HG03103 (cell line): ENCODE measurements at regions not wholly inside any gene's neighbourhood (a gene's known extent, or its start where the extent isn't known, plus 50 kb on each side); places are given as distances from the start of the nearest gene placed in this dataset.

Experiments
- ATAC-seq: cut with Tn5 transposase; IDR thresholded peaks from one replicate; pipeline ENCODE4 v1.9.1; 2021; ENCODE audit warnings: low read depth; ENCODE audit not compliant: unreplicated experiment

GRCh38 chr2:133908171-133908570 lies 339.9 kb upstream of the NCKAP5 start:
- ATAC-seq = no peak

- no peak for ATAC-seq
Measured at GRCh38 chr2:133918141-133918540, 335.7 kb upstream of the MGAT5 start.

- no peak for ATAC-seq
Measured at GRCh38 chr2:133919285-133919684, 334.6 kb upstream of the MGAT5 start.

GRCh38 chr2:133927894-133928293 lies 326.0 kb upstream of the MGAT5 start:
- no peak for ATAC-seq

GRCh38 chr2:133936096-133936495 lies 317.8 kb upstream of the MGAT5 start:
- ATAC-seq = no peak

GRCh38 chr2:133936601-133937000 lies 317.3 kb upstream of the MGAT5 start:
- ATAC-seq = no peak

GRCh38 chr2:133937669-133938068 lies 316.2 kb upstream of the MGAT5 start:
- ATAC-seq = no peak

- no peak for ATAC-seq
Measured at GRCh38 chr2:133940134-133940533, 313.7 kb upstream of the MGAT5 start.

GRCh38 chr2:133941666-133942065 lies 312.2 kb upstream of the MGAT5 start:
- ATAC-seq = no peak

GRCh38 chr2:133942398-133942797 lies 311.5 kb upstream of the MGAT5 start:
- ATAC-seq = no peak

- ATAC-seq = no peak
Measured at GRCh38 chr2:133943108-133943507, 310.8 kb upstream of the MGAT5 start.

- ATAC-seq = no peak
Measured at GRCh38 chr2:133945089-133945488, 308.8 kb upstream of the MGAT5 start.

- ATAC-seq = no peak
Measured at GRCh38 chr2:133947057-133947456, 306.8 kb upstream of the MGAT5 start.

GRCh38 chr2:133948610-133949290 lies 305.1 kb upstream of the MGAT5 start:
- ATAC-seq = no peak

- ATAC-seq = no peak
Measured at GRCh38 chr2:133949595-133949994, 304.3 kb upstream of the MGAT5 start.

- no peak for ATAC-seq
Measured at GRCh38 chr2:133951209-133951608, 302.7 kb upstream of the MGAT5 start.

- peak; percentile 44 for ATAC-seq
Measured at GRCh38 chr2:133952420-133952819, 301.5 kb upstream of the MGAT5 start.

- no peak for ATAC-seq
Measured at GRCh38 chr2:133952896-133953295, 301.0 kb upstream of the MGAT5 start.

- ATAC-seq = peak; percentile 58
Measured at GRCh38 chr2:133953524-133953923, 300.3 kb upstream of the MGAT5 start.

- no peak for ATAC-seq
Measured at GRCh38 chr2:133954636-133955035, 299.2 kb upstream of the MGAT5 start.

GRCh38 chr2:133955169-133955568 lies 298.7 kb upstream of the MGAT5 start:
- no peak for ATAC-seq

- ATAC-seq = no peak
Measured at GRCh38 chr2:133956434-133956935, 297.4 kb upstream of the MGAT5 start.
